ENCODE measurements at regions not wholly inside any gene's neighbourhood (a gene's known extent, or its start where the extent isn't known, plus 50 kb on each side); places are given as distances from the start of the nearest gene placed in this dataset.

DNA sequence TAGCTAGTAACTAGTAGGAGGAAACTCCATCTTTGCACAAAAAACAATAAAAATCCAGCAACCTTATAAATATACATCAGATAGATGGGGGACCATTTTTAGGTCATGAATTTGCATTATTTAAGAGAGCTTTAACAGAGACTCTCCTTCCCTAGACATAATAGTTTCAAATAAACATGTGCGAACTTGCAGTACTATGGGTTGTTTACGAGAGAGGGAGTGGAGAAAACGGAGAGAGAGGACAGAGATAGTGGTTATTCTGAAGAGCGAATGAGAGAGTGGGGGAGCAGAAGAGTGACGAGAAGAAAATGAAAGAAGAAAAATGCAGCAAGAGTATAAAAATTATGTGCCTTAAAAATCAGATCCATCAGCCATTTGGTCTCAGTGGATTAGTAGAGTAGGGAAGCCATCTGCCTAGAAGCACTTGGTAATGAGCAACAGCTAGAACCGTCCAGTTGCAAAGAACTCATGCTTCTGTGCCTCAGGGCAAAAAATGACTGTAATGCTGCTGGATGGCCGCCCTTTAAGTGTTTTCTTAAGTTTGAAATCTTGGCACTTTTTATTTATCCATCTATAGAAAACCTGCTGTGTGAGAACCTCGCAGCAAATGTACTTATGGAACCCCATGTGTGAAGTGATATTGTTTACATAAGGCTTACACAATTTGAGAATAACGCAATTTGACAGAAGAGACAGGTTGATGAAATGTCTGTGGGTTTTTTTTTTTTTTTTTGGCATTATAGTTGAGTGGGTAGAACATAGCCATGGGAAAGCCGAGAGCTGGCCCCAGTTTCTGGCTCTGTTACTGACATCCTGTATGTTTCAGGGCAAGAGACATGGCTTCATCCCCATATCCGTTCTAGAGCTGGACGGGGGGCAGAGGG, 95.6 kb upstream of the ZNF608 start:
- H3K27me3 ChIP-seq, result no peaks in the 10 kb centered on the region
- TF ChIP-seq EP300 (IDR thresholded peaks at IDR 0.05) (no peak), POLR2AphosphoS5 (IDR thresholded peaks at IDR 0.05) (no peak), POLR2A (IDR thresholded peaks at IDR 0.05) (no peak), CTCF (IDR thresholded peaks at IDR 0.05) (no peak)
- no peak overlapping the region for H3K27ac ChIP-seq
- H3K4me3 ChIP-seq, result no peak overlapping the region
- DNase-seq (ENCODE audit: low spot score in 2 of 2), result no peak
- H3K9me3 ChIP-seq, result no peaks in the 10 kb centered on the region
- peaks cover 8% of the 10 kb centered on the region for H3K4me1 ChIP-seq
- 64% methylated on average over 12 of the region's 12 CpGs for WGBS
- no peaks in the 10 kb centered on the region for H3K36me3 ChIP-seq

DNA sequence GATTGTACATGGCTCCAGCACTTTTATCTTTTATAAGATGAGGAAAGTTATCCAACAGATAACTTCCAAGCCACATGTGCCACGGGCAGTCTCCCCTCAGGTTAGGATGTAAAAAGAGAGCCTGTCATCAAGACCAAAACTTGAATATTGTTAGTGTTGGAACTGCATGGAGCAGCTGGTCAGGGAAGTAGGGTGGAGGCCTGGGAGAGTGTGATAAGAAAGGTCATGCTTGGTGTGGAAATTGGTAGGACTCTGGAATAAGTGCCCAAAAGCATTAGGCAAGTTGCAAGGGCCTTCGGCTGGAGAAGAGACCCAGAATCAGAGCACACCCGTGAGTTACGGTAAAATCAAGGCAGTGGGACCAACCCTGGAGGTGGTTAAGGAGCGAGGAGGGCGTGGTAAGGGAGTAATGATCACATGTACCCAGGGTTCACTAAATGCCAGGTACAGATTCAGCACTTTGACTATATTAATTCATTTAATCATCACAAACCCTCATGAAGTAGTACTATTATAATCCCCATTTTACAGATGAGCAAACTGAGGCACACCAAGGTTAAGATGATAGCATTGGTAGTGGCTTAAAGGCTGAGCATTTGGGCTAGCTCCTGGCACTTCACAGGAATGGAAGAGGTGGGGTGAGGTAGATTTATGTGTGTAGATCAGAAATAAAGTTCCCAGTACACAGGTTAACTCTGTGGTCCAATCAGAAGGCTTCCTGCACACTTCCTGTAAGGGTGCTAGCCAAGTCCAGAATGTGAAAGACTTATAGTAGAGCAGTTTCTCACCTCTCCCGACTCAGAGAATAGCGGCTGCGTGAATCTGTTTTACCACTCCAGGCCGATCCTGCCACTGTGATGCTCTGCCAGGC, 96.5 kb upstream of the ZNF608 start:
- WGBS, result 84% methylated on average over 10 of the region's 10 CpGs
- no peak for TF ChIP-seq CTCF (IDR thresholded peaks at IDR 0.05)
- Histone ChIP-seq H3K27me3 (no peaks in the 10 kb centered on the region), H3K4me1 (peaks cover 8% of the 10 kb centered on the region), H3K27ac (no peak overlapping the region), H3K36me3 (no peaks in the 10 kb centered on the region), H3K9me3 (no peaks in the 10 kb centered on the region), H3K4me3 (no peak overlapping the region)
- no peak for DNase-seq (ENCODE audit: low spot score in 2 of 2)

GRCh38 chr5:124843596-124843899, 97.1 kb upstream of the ZNF608 start:
- Histone ChIP-seq H3K27me3 (no peaks in the 10 kb centered on the region), H3K36me3 (no peaks in the 10 kb centered on the region), H3K9me3 (no peaks in the 10 kb centered on the region), H3K4me3 (no peak overlapping the region), H3K4me1 (peaks cover 8% of the 10 kb centered on the region), H3K27ac (no peak overlapping the region)
- TF ChIP-seq CTCF (IDR thresholded peaks at IDR 0.05) (no peak), POLR2A (IDR thresholded peaks at IDR 0.05) (no peak), POLR2AphosphoS5 (IDR thresholded peaks at IDR 0.05) (no peak)
- 72% methylated on average over 4 of the region's 4 CpGs for WGBS
- DNase-seq (ENCODE audit: low spot score in 2 of 2), result no peak

GRCh38 chr5:124844371-124844920, 98.0 kb upstream of the ZNF608 start:
- Histone ChIP-seq H3K27ac (no peak overlapping the region), H3K9me3 (no peaks in the 10 kb centered on the region), H3K4me1 (peaks cover 4% of the 10 kb centered on the region), H3K27me3 (no peaks in the 10 kb centered on the region), H3K4me3 (no peak overlapping the region), H3K36me3 (no peaks in the 10 kb centered on the region)
- DNase-seq (ENCODE audit: low spot score in 2 of 2), result no peak
- TF ChIP-seq CTCF (IDR thresholded peaks at IDR 0.05) (no peak), EP300 (IDR thresholded peaks at IDR 0.05) (no peak), POLR2AphosphoS5 (IDR thresholded peaks at IDR 0.05) (no peak), POLR2A (IDR thresholded peaks at IDR 0.05) (no peak)
- WGBS, result 91% methylated on average over 9 of the region's 9 CpGs

DNA sequence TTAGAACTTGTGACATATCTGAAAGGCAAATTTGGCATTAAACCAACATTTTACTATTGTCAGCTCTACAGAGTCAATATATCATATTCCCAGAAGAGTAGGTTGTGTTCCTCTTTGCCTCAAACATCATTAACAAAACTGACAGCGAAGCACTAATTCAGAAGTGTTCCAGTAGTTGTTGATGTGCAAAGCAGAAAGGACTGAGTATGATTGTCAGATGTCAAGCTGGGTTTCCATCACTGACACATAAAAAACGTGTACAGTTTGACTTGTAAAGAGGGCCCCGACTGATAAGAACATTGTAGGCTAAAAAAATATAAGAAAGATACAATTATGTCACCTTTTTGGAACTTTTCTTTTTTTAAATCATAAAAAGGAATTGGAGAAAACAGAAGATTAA, 101.5 kb upstream of the ZNF608 start:
- DNase-seq (ENCODE audit: low spot score in 2 of 2), result no peak
- H3K4me1 ChIP-seq, result no peaks in the 10 kb centered on the region
- 85% methylated on average over 3 of the region's 3 CpGs for WGBS
- no peaks in the 10 kb centered on the region for H3K36me3 ChIP-seq
- no peak overlapping the region for H3K4me3 ChIP-seq
- no peaks in the 10 kb centered on the region for H3K9me3 ChIP-seq
- TF ChIP-seq CTCF (IDR thresholded peaks at IDR 0.05) (no peak), EP300 (IDR thresholded peaks at IDR 0.05) (no peak), POLR2A (IDR thresholded peaks at IDR 0.05) (no peak), POLR2AphosphoS5 (IDR thresholded peaks at IDR 0.05) (no peak)
- no peak overlapping the region for H3K27ac ChIP-seq
- no peaks in the 10 kb centered on the region for H3K27me3 ChIP-seq

Data from suprapubic skin (tissue), 4 donors.